OCI-LY1 (cell line): ENCODE measurements at regions not wholly inside any gene's neighbourhood (a gene's known extent, or its start where the extent isn't known, plus 50 kb on each side); places are given as distances from the start of the nearest gene placed in this dataset.

Source experiments
- CTCF ChIP-seq: fragments of 200-600 bp; sonication (generic), shearing (Covaris generic); IDR thresholded peaks from 2 replicates; pipeline ENCODE4 v1.5.1; 2017; ENCODE audit warnings: mild to moderate bottlenecking, antibody characterized with exemption, low read length, moderate library complexity, mixed read lengths
- EZH2 ChIP-seq: fragments of 200-600 bp; sonication (generic), shearing (Covaris generic); IDR thresholded peaks from 2 replicates; pipeline ENCODE4 v1.8.0; 2017; ENCODE audit warnings: borderline replicate concordance, mixed run types, mild to moderate bottlenecking, antibody characterized with exemption, low read length, moderate library complexity, mixed read lengths

GRCh38 chr11:23865341-23865975 lies 631.4 kb upstream of the LUZP2 start:
- no peak for TF ChIP-seq EZH2
- TF ChIP-seq CTCF: no peak
